HepG2 (cell line): ENCODE measurements at regions not wholly inside any gene's neighbourhood (a gene's known extent, or its start where the extent isn't known, plus 50 kb on each side); places are given as distances from the start of the nearest gene placed in this dataset.

Source experiments
- ATAC-seq: fragments of 200-7000 bp; cut with Tn5 transposase; 3 replicates; pipeline ENCODE4 v1.9.1; 2020; ENCODE audit warnings: mild to moderate bottlenecking, moderate library complexity
- BruUV-seq: library from RNA; stranded (reverse); fragments of 400-500 nt; replicated peaks from 2 replicates; lab custom pipeline; 2021; lab: Mats Ljungman, UMichigan
- CTCF ChIA-PET: fragments of 300-600 bp; formaldehyde crosslinking; extraction: SDS; loops from one replicate; lab custom pipeline; 2021; ENCODE audit warnings: low total read pairs, inconsistent platforms, low intra/inter-chr PET ratio; lab: Yijun Ruan, JAX
- POLR2A ChIA-PET: fragments of 350-600 bp; sonication (Branson Sonifier 250); formaldehyde crosslinking; loops from one replicate; lab custom pipeline; 2020; ENCODE audit warnings: antibody characterized with exemption, inconsistent platforms; lab: Yijun Ruan, JAX
- DNase-seq: peaks from one replicate; pipeline ENCODE4 v3.0.0-alpha.2; 2015; ENCODE audit warnings: low spot score
- FAIRE-seq: peaks from 3 replicates; lab custom pipeline; 2011; peaks lifted over from hg19 to GRCh38; lab: Jason Lieb, UNC
- H2AFZ ChIP-seq: one replicate; pipeline ENCODE4 v1.6.1; 2011; ENCODE audit warnings: low read length, inconsistent platforms
- H3K27ac ChIP-seq: fragments of 300-600 bp; 3 replicates; pipeline ENCODE4 v1.8.0; 2011; ENCODE audit warnings: mixed run types, mild to moderate bottlenecking, mixed read lengths, low read length, inconsistent platforms; ENCODE audit not compliant: insufficient read depth; ENCODE audit errors: extremely low read length
- H3K27me3 ChIP-seq, 2 experiments: fragments of 200-600 bp in 1 of 2; 2 replicates in 1 of 2; 3 replicates in 1 of 2; pipeline versions ENCODE4 v1.6.0 to v1.8.0; 2011; ENCODE audit warnings: low read length in 2 of 2, mild to moderate bottlenecking in 2 of 2, moderate library complexity in 2 of 2, inconsistent platforms in 1 of 2; ENCODE audit not compliant: insufficient read depth in 2 of 2, control insufficient read depth in 1 of 2
- H3K36me3 ChIP-seq, 2 experiments: fragments of 200-600 bp in 1 of 2; replicated peaks in 1 of 2; 2 replicates in 1 of 2; 3 replicates in 1 of 2; pipeline versions ENCODE4 v1.5.1 to v1.8.0; 2011; ENCODE audit warnings: low read length in 2 of 2, inconsistent platforms in 1 of 2; ENCODE audit not compliant: insufficient read depth in 2 of 2, control insufficient read depth in 1 of 2
- H3K4me1 ChIP-seq: 2 replicates; pipeline ENCODE4 v1.5.1; 2012; ENCODE audit warnings: low read length, inconsistent platforms; ENCODE audit not compliant: insufficient read depth
- H3K4me2 ChIP-seq: 2 replicates; pipeline ENCODE4 v1.6.0; 2011; ENCODE audit warnings: low read depth, low read length, inconsistent platforms
- H3K4me3 ChIP-seq, 3 experiments: fragments of 200-600 bp in 1 of 3; sonication (generic), shearing (Covaris generic) in 1 of 3; replicated peaks in 1 of 3; 2 replicates each; pipeline ENCODE4 v1.5.1; 2011 to 2016; ENCODE audit warnings: low read length in 3 of 3, inconsistent platforms in 2 of 3, low read depth in 2 of 3, mild to moderate bottlenecking in 2 of 3, control low read depth in 1 of 3, mixed read lengths in 1 of 3; ENCODE audit not compliant: insufficient read depth in 1 of 3
- H3K79me2 ChIP-seq: one replicate; pipeline ENCODE4 v1.6.1; 2011; ENCODE audit warnings: low read length, inconsistent platforms; ENCODE audit not compliant: insufficient read depth
- H3K9ac ChIP-seq: 2 replicates; pipeline ENCODE4 v1.6.0; 2011; ENCODE audit warnings: mild to moderate bottlenecking, low read depth, low read length, inconsistent platforms; ENCODE audit not compliant: insufficient read depth
- H3K9me3 ChIP-seq: 2 replicates; pipeline ENCODE4 v1.5.1; 2012; ENCODE audit warnings: mild to moderate bottlenecking, low read length
- H4K20me1 ChIP-seq: 2 replicates; pipeline ENCODE4 v1.6.0; 2011; ENCODE audit warnings: inconsistent platforms, mild to moderate bottlenecking, low read length, moderate library complexity; ENCODE audit not compliant: insufficient read depth
- ASH2L ChIP-seq: fragments of 300-600, 200-600 bp; sonication (generic); IDR thresholded peaks from 2 replicates; pipeline ENCODE4 v1.7.0; 2017; ENCODE audit warnings: low read depth, mild to moderate bottlenecking, moderate library complexity, mixed read lengths, low read length; ENCODE audit not compliant: insufficient read length
- DR1 ChIP-seq: sonication (generic); formaldehyde crosslinking; IDR thresholded peaks from 2 replicates; pipeline ENCODE4 v1.8.0; 2021; ENCODE audit warnings: mild to moderate bottlenecking, missing genetic modification reagents, inconsistent platforms
- FUBP1 ChIP-seq: sonication (generic); formaldehyde crosslinking; IDR thresholded peaks from 2 replicates; pipeline ENCODE4 v1.5.1; 2020; ENCODE audit warnings: missing genetic modification reagents, mild to moderate bottlenecking, borderline replicate concordance
- LCORL ChIP-seq, 2 experiments: fragments of 450-650 bp in 1 of 2; sonication (generic) in 1 of 2; formaldehyde crosslinking in 1 of 2; IDR thresholded peaks; 2 replicates each; pipeline versions ENCODE4 v1.5.0 to v1.6.1; 2017 to 2020; ENCODE audit warnings: antibody characterized with exemption in 1 of 2, missing genetic modification reagents in 1 of 2
- MEF2D ChIP-seq: sonication (generic); formaldehyde crosslinking; IDR thresholded peaks from 2 replicates; pipeline ENCODE4 v1.5.1; 2020; ENCODE audit warnings: mild to moderate bottlenecking, missing genetic modification reagents
- NFAT5 ChIP-seq: sonication (generic); formaldehyde crosslinking; IDR thresholded peaks from 2 replicates; pipeline ENCODE4 v1.4.0; 2020; ENCODE audit warnings: missing genetic modification reagents
- NFKBIZ ChIP-seq: IDR thresholded peaks from 2 replicates; pipeline ENCODE4 v1.6.1; 2018; ENCODE audit warnings: missing genetic modification reagents, missing compliant biosample characterization
- ZNF251 ChIP-seq: sonication (generic); formaldehyde crosslinking; IDR thresholded peaks from 2 replicates; pipeline ENCODE4 v1.9.0; 2021; ENCODE audit warnings: mild to moderate bottlenecking, missing genetic modification reagents
- ZSCAN12 ChIP-seq: sonication (generic); formaldehyde crosslinking; IDR thresholded peaks from 2 replicates; pipeline ENCODE4 v1.9.0; 2021; ENCODE audit warnings: mild to moderate bottlenecking, missing genetic modification reagents
- WGBS: methylation state at CpG from one replicate; pipeline ENCODE4 v1.1.6; 2017; ENCODE audit warnings: low lambda C conversion rate; 5-methylcytosine and 5-hydroxymethylcytosine counted together
- in situ Hi-C: cut with HindIII; loops from 2 replicates; pipeline ENCODE4 v1.10.0; 2017; ENCODE audit warnings: low pct_unique_long_range_greater_than_20kb; ENCODE audit not compliant: extremely low pct_ligation_motif_present
- intact Hi-C: fragments of 100-400 bp; cut with micrococcal nuclease; formaldehyde crosslinking; loops from one replicate; pipeline ENCODE4 v1.10.0; 2022; ENCODE audit not compliant: unreplicated experiment
- TF ChIP-seq, protein P1 (sequence below): sonication (generic); formaldehyde crosslinking; IDR thresholded peaks from 2 replicates; pipeline ENCODE4 v1.4.0; 2020; ENCODE audit warnings: missing genetic modification reagents, mild to moderate bottlenecking, borderline replicate concordance

GRCh38 chr11:29449281-29450074 lies 567.4 kb downstream of the KCNA4 start (continued):
- no peak for TF ChIP-seq MEF2D (CRISPR knock-in tag)
- TF ChIP-seq FUBP1 (CRISPR knock-in tag) = no peak
- TF ChIP-seq, protein P1, sequence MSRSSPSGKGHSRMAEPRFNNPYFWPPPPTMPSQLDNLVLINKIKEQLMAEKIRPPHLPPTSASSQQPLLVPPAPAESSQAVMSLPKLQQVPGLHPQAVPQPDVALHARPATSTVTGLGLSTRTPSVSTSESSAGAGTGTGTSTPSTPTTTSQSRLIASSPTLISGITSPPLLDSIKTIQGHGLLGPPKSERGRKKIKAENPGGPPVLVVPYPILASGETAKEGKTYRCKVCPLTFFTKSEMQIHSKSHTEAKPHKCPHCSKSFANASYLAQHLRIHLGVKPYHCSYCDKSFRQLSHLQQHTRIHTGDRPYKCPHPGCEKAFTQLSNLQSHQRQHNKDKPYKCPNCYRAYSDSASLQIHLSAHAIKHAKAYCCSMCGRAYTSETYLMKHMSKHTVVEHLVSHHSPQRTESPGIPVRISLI (CRISPR knock-in tag) = no peak
- TF ChIP-seq NFKBIZ (CRISPR knock-in tag) = no peak
- no peak for TF ChIP-seq ZSCAN12 (CRISPR knock-in tag)
- TF ChIP-seq LCORL (IDR thresholded peaks at IDR 0.05) = no peak
- no peak for TF ChIP-seq LCORL (CRISPR knock-in tag; IDR thresholded peaks at IDR 0.05)

DNA sequence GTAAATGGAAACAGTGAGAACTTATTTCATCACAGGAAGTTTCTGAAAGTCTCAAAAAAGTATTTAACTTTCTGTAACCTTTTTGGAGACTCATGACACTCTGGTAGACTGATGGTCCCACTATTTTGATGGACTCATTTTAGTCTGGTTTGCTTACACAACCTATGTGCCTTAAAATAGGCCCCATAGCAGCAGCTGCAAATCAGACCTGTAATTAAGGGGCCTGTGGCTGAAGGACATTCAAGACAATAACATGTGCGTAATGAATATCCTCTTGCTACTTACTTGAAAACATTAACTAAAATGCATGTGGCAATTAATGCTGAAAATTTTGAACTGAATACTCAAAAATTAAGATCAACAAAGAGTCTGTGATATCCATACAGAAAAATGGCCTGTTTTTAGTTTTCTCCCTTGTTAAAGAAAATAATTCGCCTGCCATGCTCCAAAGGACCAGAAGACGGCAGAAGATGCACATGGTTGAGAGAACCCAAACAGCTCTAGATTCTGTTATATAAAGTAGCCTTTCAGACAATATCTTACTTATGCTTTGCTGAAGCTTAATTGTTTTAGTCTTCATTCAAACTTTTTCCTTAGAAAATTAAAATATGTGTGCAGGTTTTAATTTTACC lies 568.5 kb downstream of the KCNA4 start:
- no peak overlapping the region for H3K4me2 ChIP-seq
- no peaks in the 10 kb centered on the region for H4K20me1 ChIP-seq
- H3K27me3 ChIP-seq = no peaks in the 10 kb centered on the region
- ATAC-seq (no peak), DNase-seq (no peak), FAIRE-seq (no peak)
- no peaks in the 10 kb centered on the region for H3K36me3 ChIP-seq
- in situ Hi-C loops (loop anchor here (25.0 kb wide), 2 partner anchors 739 to 1464 kb away; no protein-coding TSS in a partner anchor), intact Hi-C loops (loop anchor here (2.0 kb wide), 2 partner anchors 694 to 1470 kb away; no protein-coding TSS in a partner anchor)
- no peak overlapping the region for H3K9ac ChIP-seq
- no peak overlapping the region for H3K27ac ChIP-seq
- no peak overlapping the region for H3K4me3 ChIP-seq
- CTCF ChIA-PET = no interaction called here
- H3K4me1 ChIP-seq = no peaks in the 10 kb centered on the region
- no TSS peak for BruUV-seq
- H3K79me2 ChIP-seq = no peaks in the 10 kb centered on the region
- H2AFZ ChIP-seq = no peak overlapping the region
- 27% methylated on average over 3 of the region's 3 CpGs for WGBS
- POLR2A ChIA-PET = no interaction called here
- H3K9me3 ChIP-seq = no peaks in the 10 kb centered on the region
- no peak for TF ChIP-seq NFAT5
- TF ChIP-seq ZNF251 (CRISPR knock-in tag) = no peak
- no peak for TF ChIP-seq ASH2L
- TF ChIP-seq DR1 (CRISPR knock-in tag) = no peak
